Ishikawa (cell line): ENCODE measurements at regions not wholly inside any gene's neighbourhood (a gene's known extent, or its start where the extent isn't known, plus 50 kb on each side); places are given as distances from the start of the nearest gene placed in this dataset.

Source experiments
- CEBPB ChIP-seq: IDR thresholded peaks from 2 replicates; pipeline ENCODE4 v1.6.1; 2012
- CREB1 ChIP-seq: IDR thresholded peaks from 2 replicates; pipeline ENCODE4 v1.6.1; 2012; ENCODE audit warnings: low read depth
- EGR1 ChIP-seq: IDR thresholded peaks from 2 replicates; pipeline ENCODE4 v1.6.1; 2012
- EP300 ChIP-seq: IDR thresholded peaks from 2 replicates; pipeline ENCODE4 v1.6.1; 2012; ENCODE audit warnings: borderline replicate concordance
- FOXM1 ChIP-seq: IDR thresholded peaks from 2 replicates; pipeline ENCODE4 v1.6.1; 2012; ENCODE audit warnings: low read depth, borderline replicate concordance
- MAX ChIP-seq: IDR thresholded peaks from 2 replicates; pipeline ENCODE4 v1.6.1; 2012
- NFIC ChIP-seq: IDR thresholded peaks from 2 replicates; pipeline ENCODE4 v1.6.1; 2012
- RAD21 ChIP-seq: IDR thresholded peaks from 2 replicates; pipeline ENCODE4 v1.6.1; 2012; ENCODE audit warnings: low read depth
- REST ChIP-seq: IDR thresholded peaks from 2 replicates; pipeline ENCODE4 v1.6.1; 2012; ENCODE audit warnings: low read depth, mild to moderate bottlenecking
- TAF1 ChIP-seq: IDR thresholded peaks from 2 replicates; pipeline ENCODE4 v1.6.1; 2012; ENCODE audit warnings: low read depth, mild to moderate bottlenecking
- TCF12 ChIP-seq: IDR thresholded peaks from 2 replicates; pipeline ENCODE4 v1.6.1; 2012; ENCODE audit warnings: low read depth
- TEAD4 ChIP-seq: IDR thresholded peaks from 2 replicates; pipeline ENCODE4 v1.6.1; 2012
- YY1 ChIP-seq: IDR thresholded peaks from 2 replicates; pipeline ENCODE4 v1.6.1; 2012; ENCODE audit warnings: low read depth
- ZBTB7A ChIP-seq: IDR thresholded peaks from 2 replicates; pipeline ENCODE4 v1.6.1; 2012; ENCODE audit warnings: low read depth
- TF ChIP-seq, protein P1 (sequence below): IDR thresholded peaks from 2 replicates; pipeline ENCODE4 v1.6.1; 2012

- TF ChIP-seq EGR1 (no peak), ZBTB7A (no peak), RAD21 (no peak), FOXM1 (no peak), TCF12 (no peak), YY1 (no peak), CEBPB (no peak), CREB1 (no peak), TAF1 (no peak), MAX (no peak), EP300 (no peak), TEAD4 (no peak), REST (no peak), NFIC (no peak)
- TF ChIP-seq, protein P1, sequence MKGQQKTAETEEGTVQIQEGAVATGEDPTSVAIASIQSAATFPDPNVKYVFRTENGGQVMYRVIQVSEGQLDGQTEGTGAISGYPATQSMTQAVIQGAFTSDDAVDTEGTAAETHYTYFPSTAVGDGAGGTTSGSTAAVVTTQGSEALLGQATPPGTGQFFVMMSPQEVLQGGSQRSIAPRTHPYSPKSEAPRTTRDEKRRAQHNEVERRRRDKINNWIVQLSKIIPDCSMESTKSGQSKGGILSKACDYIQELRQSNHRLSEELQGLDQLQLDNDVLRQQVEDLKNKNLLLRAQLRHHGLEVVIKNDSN, result no peak
Measured at GRCh38 chr6:26257272-26257671, 107.7 kb upstream of the BTN3A2 start.

DNA sequence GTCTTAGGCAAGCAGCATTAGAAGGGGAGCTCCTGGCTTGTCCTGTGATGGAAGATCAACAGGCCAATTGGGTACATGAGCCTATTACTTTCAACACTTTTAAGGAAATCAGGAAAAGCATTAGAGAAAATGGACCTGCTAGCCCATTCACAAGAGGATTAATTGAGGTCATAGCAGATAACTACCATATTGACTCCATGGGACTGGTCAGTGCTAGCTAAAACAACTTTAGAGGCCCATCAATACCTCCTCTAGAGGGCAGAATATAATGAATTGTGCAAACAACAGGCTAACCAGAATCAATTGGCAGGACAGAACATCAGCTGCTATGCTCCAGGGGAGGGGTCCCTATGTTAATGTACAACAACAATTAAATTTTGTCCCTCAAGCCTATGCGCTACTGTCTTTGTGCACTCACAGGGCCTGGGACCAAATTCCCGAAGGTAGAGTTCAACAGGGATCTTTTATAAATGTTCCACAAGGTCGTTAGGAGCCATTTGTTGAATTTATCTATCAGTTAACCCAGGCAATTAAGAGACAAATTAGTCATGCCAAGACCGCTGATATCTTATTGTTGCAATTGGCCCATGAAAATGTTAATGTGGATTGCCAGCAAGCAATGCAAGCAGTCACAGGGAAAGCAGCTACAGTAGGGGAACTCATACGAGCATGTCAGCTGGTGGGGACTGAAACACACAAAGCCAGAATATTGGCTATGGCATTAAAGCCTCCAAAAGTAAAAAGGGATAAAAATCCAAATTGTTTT, 106.6 kb upstream of the BTN3A2 start:
- TF ChIP-seq TCF12 (no peak), MAX (no peak), TEAD4 (no peak), EP300 (no peak), EGR1 (no peak), RAD21 (no peak), NFIC (no peak), TAF1 (no peak), CREB1 (no peak), CEBPB (no peak), REST (no peak), ZBTB7A (no peak), FOXM1 (no peak), YY1 (no peak)
- TF ChIP-seq, protein P1, result no peak

DNA sequence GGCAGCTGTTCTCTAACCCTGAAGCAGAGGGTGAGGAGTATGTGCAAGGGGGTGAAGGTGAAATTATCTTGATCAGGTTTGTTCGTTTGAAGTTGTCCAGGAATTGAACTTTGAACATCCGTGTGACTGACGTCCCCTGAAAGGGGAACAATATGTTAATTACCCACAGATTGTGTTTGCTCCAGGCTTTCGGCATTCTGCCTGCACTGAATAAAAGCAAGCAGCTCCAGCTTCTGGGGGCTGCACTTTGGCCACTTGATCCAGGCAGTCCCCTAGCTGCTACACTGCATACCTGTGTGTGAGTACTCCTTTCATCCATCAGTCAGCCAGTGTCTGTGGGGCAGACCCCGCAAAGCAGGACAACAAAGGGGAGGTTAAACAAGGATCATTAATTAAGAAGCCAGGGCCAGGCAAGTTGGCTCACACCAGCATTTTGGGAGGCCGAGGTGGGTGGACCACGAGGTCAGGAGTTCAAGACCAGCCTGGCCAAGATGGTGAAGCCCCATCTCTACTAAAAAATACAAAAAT, 104.8 kb upstream of the BTN3A2 start:
- TF ChIP-seq TAF1 (no peak), NFIC (no peak), ZBTB7A (no peak), TEAD4 (no peak), EGR1 (no peak), YY1 (no peak), EP300 (no peak), CREB1 (no peak), RAD21 (no peak), MAX (no peak)
- TF ChIP-seq, protein P1, result no peak

- TF ChIP-seq CREB1, result no peak
- no peak for TF ChIP-seq EP300
- no peak for TF ChIP-seq TEAD4
- no peak for TF ChIP-seq FOXM1
- TF ChIP-seq MAX, result no peak
Measured at GRCh38 chr6:26260725-26261490, 104.1 kb upstream of the BTN3A2 start.
